ENCODE measurements at regions not wholly inside any gene's neighbourhood (a gene's known extent, or its start where the extent isn't known, plus 50 kb on each side); places are given as distances from the start of the nearest gene placed in this dataset.

GRCh38 chr20:16982091-16982726 lies 234.1 kb downstream of the OTOR start:
- H3K4me3 ChIP-seq (ENCODE audit: low read depth, low read length), result no peak overlapping the region
- CTCF ChIA-PET, result no interaction called here
- POLR2A ChIA-PET, result no interaction called here
- no peaks in the 10 kb centered on the region for H3K27me3 ChIP-seq (ENCODE audit: control insufficient read depth, insufficient read depth, low read length)
- no peak overlapping the region for H3K27ac ChIP-seq (ENCODE audit: low read depth, low read length)
- H3K9me3 ChIP-seq (ENCODE audit: control insufficient read depth, insufficient read depth, low read length), result no peaks in the 10 kb centered on the region
- no peak for TF ChIP-seq CTCF (IDR thresholded peaks at IDR 0.05; ENCODE audit: low read depth, low read length)
- no peak for DNase-seq (ENCODE audit: low read depth, low spot score)

GRCh38 chr20:16984481-16984880 lies 236.3 kb downstream of the OTOR start:
- Histone ChIP-seq H3K27me3 (ENCODE audit: control insufficient read depth, insufficient read depth, low read length) (no peaks in the 10 kb centered on the region), H3K9me3 (ENCODE audit: control insufficient read depth, insufficient read depth, low read length) (no peaks in the 10 kb centered on the region), H3K27ac (ENCODE audit: low read depth, low read length) (no peak overlapping the region), H3K4me3 (ENCODE audit: low read depth, low read length) (no peak overlapping the region)
- ChIA-PET POLR2A (no interaction called here), CTCF (no interaction called here)
- TF ChIP-seq CTCF (IDR thresholded peaks at IDR 0.05; ENCODE audit: low read depth, low read length), result no peak
- DNase-seq (ENCODE audit: low read depth, low spot score), result no peak

- Histone ChIP-seq H3K27ac (ENCODE audit: low read depth, low read length) (no peak overlapping the region), H3K27me3 (ENCODE audit: control insufficient read depth, insufficient read depth, low read length) (no peaks in the 10 kb centered on the region), H3K9me3 (ENCODE audit: control insufficient read depth, insufficient read depth, low read length) (no peaks in the 10 kb centered on the region), H3K4me3 (ENCODE audit: low read depth, low read length) (no peak overlapping the region)
- ChIA-PET POLR2A (no interaction called here), CTCF (no interaction called here)
- TF ChIP-seq CTCF (IDR thresholded peaks at IDR 0.05; ENCODE audit: low read depth, low read length), result no peak
- DNase-seq (ENCODE audit: low read depth, low spot score), result no peak
Measured at GRCh38 chr20:17003170-17003870, 223.5 kb upstream of the PCSK2 start.

- H3K9me3 ChIP-seq (ENCODE audit: control insufficient read depth, insufficient read depth, low read length), result no peaks in the 10 kb centered on the region
- DNase-seq (ENCODE audit: low read depth, low spot score), result no peak
- TF ChIP-seq CTCF (IDR thresholded peaks at IDR 0.05; ENCODE audit: low read depth, low read length), result no peak
- no peak overlapping the region for H3K4me3 ChIP-seq (ENCODE audit: low read depth, low read length)
- CTCF ChIA-PET, result no interaction called here
- POLR2A ChIA-PET, result no interaction called here
- no peak overlapping the region for H3K27ac ChIP-seq (ENCODE audit: low read depth, low read length)
- H3K27me3 ChIP-seq (ENCODE audit: control insufficient read depth, insufficient read depth, low read length), result no peaks in the 10 kb centered on the region
Measured at GRCh38 chr20:17010181-17010580, 216.7 kb upstream of the PCSK2 start.

GRCh38 chr20:17012546-17013226 lies 214.2 kb upstream of the PCSK2 start:
- H3K4me3 ChIP-seq (ENCODE audit: low read depth, low read length), result no peak overlapping the region
- CTCF ChIA-PET, result no interaction called here

More at GRCh38 chr20:17012546-17013226, 214.2 kb upstream of the PCSK2 start:
- no peak overlapping the region for H3K27ac ChIP-seq (ENCODE audit: low read depth, low read length)
- POLR2A ChIA-PET, result no interaction called here
- TF ChIP-seq CTCF (IDR thresholded peaks at IDR 0.05; ENCODE audit: low read depth, low read length), result no peak
- no peaks in the 10 kb centered on the region for H3K27me3 ChIP-seq (ENCODE audit: control insufficient read depth, insufficient read depth, low read length)
- no peaks in the 10 kb centered on the region for H3K9me3 ChIP-seq (ENCODE audit: control insufficient read depth, insufficient read depth, low read length)
- DNase-seq (ENCODE audit: low read depth, low spot score), result no peak
